CD4-positive, alpha-beta T cell (primary cell): ENCODE measurements at regions not wholly inside any gene's neighbourhood (a gene's known extent, or its start where the extent isn't known, plus 50 kb on each side); places are given as distances from the start of the nearest gene placed in this dataset.

ENCODE experiments used
- ATAC-seq: fragments of 200-7000 bp; cut with Tn5 transposase; one replicate; pipeline ENCODE4 v1.10.0; 2022; ENCODE audit warnings: mild to moderate bottlenecking; ENCODE audit not compliant: poor library complexity
- CTCF ChIA-PET: fragments of 350-600 bp; sonication (Branson Sonifier 250); formaldehyde crosslinking; loops from one replicate; lab custom pipeline; 2021; ENCODE audit warnings: antibody characterized with exemption, inconsistent platforms; lab: Charles Lee
- POLR2A ChIA-PET: fragments of 350-600 bp; sonication (Branson Sonifier 250); formaldehyde crosslinking; loops from one replicate; lab custom pipeline; 2021; ENCODE audit warnings: antibody characterized with exemption, inconsistent platforms; lab: Charles Lee
- DNase-seq, 14 experiments: peaks; one replicate each; pipeline ENCODE4 v3.0.0-alpha.2; 2013 to 2020; ENCODE audit warnings: mixed read lengths in 2 of 14
- H3K27ac ChIP-seq, 2 donors: one replicate each; pipeline versions ENCODE4 v1.5.1 to v1.7.0; 2013; ENCODE audit warnings: low read length in 2 of 2, low read depth in 1 of 2, mild to moderate bottlenecking in 1 of 2
- H3K27me3 ChIP-seq, 2 experiments: 1 replicate in 1 of 2; 2 replicates in 1 of 2; pipeline versions ENCODE4 v1.6.1 to v1.7.0; 2013; ENCODE audit warnings: low read length in 2 of 2, control low read depth in 1 of 2, mild to moderate bottlenecking in 1 of 2, moderate library complexity in 1 of 2; ENCODE audit not compliant: insufficient read depth in 2 of 2, control insufficient read depth in 1 of 2
- H3K36me3 ChIP-seq: one replicate; pipeline ENCODE4 v1.6.1; 2013; ENCODE audit warnings: low read length, control low read depth; ENCODE audit not compliant: insufficient read depth
- H3K4me1 ChIP-seq: one replicate; pipeline ENCODE4 v1.6.1; 2013; ENCODE audit warnings: low read length, control low read depth; ENCODE audit not compliant: insufficient read depth
- H3K4me3 ChIP-seq: one replicate; pipeline ENCODE4 v1.5.1; 2013; ENCODE audit warnings: mild to moderate bottlenecking, low read length, moderate library complexity
- H3K9me3 ChIP-seq, 2 experiments: 1 replicate in 1 of 2; 2 replicates in 1 of 2; pipeline versions ENCODE4 v1.6.1 to v1.7.0; 2013; ENCODE audit warnings: low read length in 2 of 2, mild to moderate bottlenecking in 2 of 2, control low read depth in 1 of 2, moderate library complexity in 1 of 2; ENCODE audit not compliant: control insufficient read depth in 1 of 2, insufficient read depth in 1 of 2
- H3K27ac Mint-ChIP-seq: one replicate; pipeline ENCODE4 v1.8.0; 2020; ENCODE audit warnings: mixed read lengths
- H3K27me3 Mint-ChIP-seq: one replicate; pipeline ENCODE4 v1.8.0; 2021; ENCODE audit warnings: mixed read lengths
- H3K36me3 Mint-ChIP-seq: one replicate; pipeline ENCODE4 v1.8.0; 2021; ENCODE audit warnings: low read depth, mixed read lengths
- H3K4me1 Mint-ChIP-seq: one replicate; pipeline ENCODE4 v1.8.0; 2021; ENCODE audit warnings: low read depth, mixed read lengths
- H3K4me3 Mint-ChIP-seq: one replicate; pipeline ENCODE4 v1.8.0; 2020; ENCODE audit warnings: mild to moderate bottlenecking, mixed read lengths
- H3K9me3 Mint-ChIP-seq: one replicate; pipeline ENCODE4 v1.8.0; 2020; ENCODE audit warnings: mixed read lengths
- CTCF ChIP-seq: fragments of 200-600 bp; IDR thresholded peaks from one replicate; pipeline ENCODE4 v1.8.0; 2022; ENCODE audit warnings: antibody characterized with exemption, mild to moderate bottlenecking
- intact Hi-C, 2 experiments: fragments of 100-400 bp; cut with DNase I in 1 of 2; cut with micrococcal nuclease in 1 of 2; formaldehyde crosslinking; loops; one replicate each; pipeline versions ENCODE4 v1.15.1 to v1.9.0; 2023 to 2025; cut with DNase I, micrococcal nuclease

GRCh38 chr2:234241656-234242458, 191.4 kb downstream of the SPP2 start:
- H3K27ac Mint-ChIP-seq: no peak overlapping the region
- H3K4me1 ChIP-seq: no peaks in the 10 kb centered on the region
- no peak overlapping the region for H3K4me3 Mint-ChIP-seq
- H3K4me1 Mint-ChIP-seq: peaks cover 9% of the 10 kb centered on the region
- H3K36me3 Mint-ChIP-seq: no peaks in the 10 kb centered on the region
- ChIA-PET POLR2A (interaction anchor here (1.4 kb wide), 1 partner anchor 39 kb away, joined by 3 read pairs; no protein-coding TSS in a partner anchor), CTCF (no interaction called here)
- H3K4me3 ChIP-seq: no peak overlapping the region
- TF ChIP-seq CTCF: no peak
- peaks cover 2% of the 10 kb centered on the region for H3K9me3 Mint-ChIP-seq
- H3K27me3 Mint-ChIP-seq: no peaks in the 10 kb centered on the region
- H3K27me3 ChIP-seq: no peaks in the 10 kb centered on the region
- intact Hi-C loops: no loop called here
- H3K36me3 ChIP-seq: no peaks in the 10 kb centered on the region
- DNase-seq (no peak), ATAC-seq (no peak)
- H3K27ac ChIP-seq: no peak overlapping the region
- peaks cover 0 to 5% of the 10 kb centered on the region in 2 experiments for H3K9me3 ChIP-seq

DNA sequence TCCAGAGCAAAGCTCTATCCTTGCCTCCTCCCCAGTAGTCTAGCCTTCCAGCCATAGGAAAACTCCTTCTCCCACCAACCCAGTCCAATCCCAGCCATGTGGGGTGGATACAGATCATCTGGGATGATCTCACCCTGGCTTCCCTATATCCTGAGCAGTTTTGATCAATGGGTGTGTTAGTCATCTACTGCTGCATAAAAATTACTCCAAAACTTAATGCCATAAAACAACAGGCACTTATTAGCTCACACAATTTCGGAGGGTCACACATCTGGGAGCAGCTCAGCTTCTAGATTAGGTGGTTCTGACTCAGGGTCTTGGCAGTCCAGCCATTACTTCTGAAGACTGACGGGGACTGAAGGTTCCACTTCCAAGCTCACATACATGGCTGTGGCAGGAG, 190.4 kb downstream of the SPP2 start:
- no peak overlapping the region for H3K4me3 Mint-ChIP-seq
- intact Hi-C loops: no loop called here

DNA sequence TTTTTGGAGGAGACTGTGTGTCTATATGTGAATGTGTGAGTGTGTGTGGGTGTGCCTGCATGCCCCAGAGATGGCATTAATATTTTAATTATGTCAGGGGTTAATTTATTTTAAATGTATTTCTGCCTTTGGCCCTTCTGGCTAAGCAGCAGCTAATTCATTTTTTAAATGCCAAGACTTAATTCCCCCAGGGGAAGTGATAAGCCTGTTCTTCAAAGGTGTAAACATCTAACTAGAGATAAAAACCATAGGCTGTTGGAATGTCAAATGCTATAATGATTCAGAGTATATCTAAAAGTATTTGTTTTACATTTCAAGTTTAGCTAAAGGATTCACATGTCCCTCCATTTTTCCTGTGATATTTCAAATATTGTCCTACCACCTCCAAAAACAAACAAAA, 184.7 kb downstream of the SPP2 start:
- Mint-ChIP-seq H3K4me1 (no peaks in the 10 kb centered on the region), H3K9me3 (peaks cover 2% of the 10 kb centered on the region), H3K36me3 (no peaks in the 10 kb centered on the region), H3K27me3 (no peaks in the 10 kb centered on the region), H3K4me3 (no peak overlapping the region), H3K27ac (no peak overlapping the region)
- H3K27ac ChIP-seq: no peak overlapping the region
- no peaks in the 10 kb centered on the region for H3K27me3 ChIP-seq
- H3K36me3 ChIP-seq: no peaks in the 10 kb centered on the region
- intact Hi-C loops: no loop called here
- no peak for DNase-seq
- ChIA-PET CTCF (no interaction called here), POLR2A (interaction anchor here (0.6 kb wide), 1 partner anchor 224 kb away, joined by 3 read pairs; no protein-coding TSS in a partner anchor)
- H3K4me3 ChIP-seq: no peak overlapping the region
- peaks cover 0 to 5% of the 10 kb centered on the region in 2 experiments for H3K9me3 ChIP-seq
- no peaks in the 10 kb centered on the region for H3K4me1 ChIP-seq
- no peak for TF ChIP-seq CTCF
- no peak for ATAC-seq

More for the DNA sequence above, 190.4 kb downstream of the SPP2 start:
- ChIA-PET POLR2A (no interaction called here), CTCF (no interaction called here)
- TF ChIP-seq CTCF: no peak
- ATAC-seq (no peak), DNase-seq (no peak)
- Mint-ChIP-seq H3K9me3 (peaks cover 2% of the 10 kb centered on the region), H3K27ac (no peak overlapping the region), H3K27me3 (no peaks in the 10 kb centered on the region), H3K36me3 (no peaks in the 10 kb centered on the region), H3K4me1 (peaks cover 9% of the 10 kb centered on the region)
- no peak overlapping the region for H3K4me3 ChIP-seq
- no peaks in the 10 kb centered on the region for H3K36me3 ChIP-seq
- no peaks in the 10 kb centered on the region for H3K27me3 ChIP-seq
- peaks cover 0 to 5% of the 10 kb centered on the region in 2 experiments for H3K9me3 ChIP-seq
- H3K27ac ChIP-seq: no peak overlapping the region
- H3K4me1 ChIP-seq: no peaks in the 10 kb centered on the region
